HEK293T (cell line): ENCODE measurements at regions not wholly inside any gene's neighbourhood (a gene's known extent, or its start where the extent isn't known, plus 50 kb on each side); places are given as distances from the start of the nearest gene placed in this dataset.

Experiments used
- ARNT ChIP-seq: fragments of 450-650 bp; IDR thresholded peaks from 2 replicates; pipeline ENCODE4 v1.6.1; 2017; ENCODE audit warnings: mild to moderate bottlenecking
- FOXA1 ChIP-seq: fragments of 450-650 bp; IDR thresholded peaks from 2 replicates; pipeline ENCODE4 v1.6.1; 2016; ENCODE audit warnings: mild to moderate bottlenecking
- FOXM1 ChIP-seq: fragments of 450-650 bp; IDR thresholded peaks from 2 replicates; pipeline ENCODE4 v1.6.1; 2017; ENCODE audit warnings: mild to moderate bottlenecking, borderline replicate concordance
- ZNF384 ChIP-seq: fragments of 450-650 bp; IDR thresholded peaks from 2 replicates; pipeline ENCODE4 v1.6.1; 2016

- no peak for TF ChIP-seq ZNF384
- no peak for TF ChIP-seq FOXA1
- no peak for TF ChIP-seq ARNT
- no peak for TF ChIP-seq FOXM1
These were observed 453.9 kb downstream of the SLITRK5 start for GRCh38 chr13:88125055-88125454.
